Suppressor macrophage treated with lipopolysaccharide for 4 hours (primary cell): ENCODE measurements at regions not wholly inside any gene's neighbourhood (a gene's known extent, or its start where the extent isn't known, plus 50 kb on each side); places are given as distances from the start of the nearest gene placed in this dataset.
"Not testable (repeated sequence)": the region's sequence is repeated elsewhere in the genome, so short reads cannot be mapped to it uniquely, and the experiment has no call there.

Experiments used
- DNase-seq: peaks from one replicate; pipeline ENCODE4 v3.0.0-alpha.2; 2020

GRCh38 chr14:40218282-40218941 is 786.2 kb upstream of the FBXO33 start:
- peak; percentile 0 for DNase-seq

DNA sequence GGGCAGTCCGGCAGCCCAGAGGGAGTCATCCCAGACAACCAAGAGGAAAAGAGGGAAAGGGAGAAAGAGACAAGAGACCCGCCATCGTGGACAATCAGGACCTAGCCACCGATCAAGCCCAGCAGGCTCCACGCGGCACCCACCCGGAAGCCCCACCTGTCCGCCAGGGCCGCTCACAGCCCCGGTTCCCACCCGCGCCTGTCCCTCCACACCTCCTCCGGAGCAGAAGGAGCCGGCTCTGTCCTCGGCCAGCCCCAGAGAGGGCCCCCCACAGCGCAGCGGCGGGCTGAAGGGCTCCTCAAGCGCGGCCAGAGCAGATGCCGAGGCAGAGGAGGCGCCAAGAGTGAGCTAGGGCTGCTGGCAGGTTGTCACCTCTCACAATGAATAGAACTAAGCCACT is 784.7 kb upstream of the FBXO33 start:
- DNase-seq = no peak

- DNase-seq = not testable (repeated sequence)
Observed at GRCh38 chr14:40216408-40216807, 784.2 kb upstream of the FBXO33 start.

DNA sequence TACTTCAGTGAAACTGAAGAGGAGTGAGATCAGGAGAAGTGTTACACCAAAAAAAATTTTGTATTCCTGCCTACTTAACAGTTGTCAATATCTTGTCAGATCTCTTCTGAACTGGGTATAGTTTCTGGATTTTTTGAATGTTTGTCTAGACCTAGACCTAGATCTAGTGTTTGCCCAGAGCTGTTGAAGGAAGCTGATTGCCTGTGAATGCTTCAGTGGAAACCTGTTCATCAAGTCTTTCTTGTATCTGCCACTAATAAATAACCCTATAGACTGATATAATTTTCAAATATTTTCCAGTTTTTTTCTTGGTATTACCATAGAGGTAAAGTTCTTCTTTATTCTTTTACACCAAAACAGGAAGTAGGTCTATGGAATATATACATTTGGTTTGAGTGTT is 781.5 kb upstream of the FBXO33 start:
- DNase-seq = no peak

DNA sequence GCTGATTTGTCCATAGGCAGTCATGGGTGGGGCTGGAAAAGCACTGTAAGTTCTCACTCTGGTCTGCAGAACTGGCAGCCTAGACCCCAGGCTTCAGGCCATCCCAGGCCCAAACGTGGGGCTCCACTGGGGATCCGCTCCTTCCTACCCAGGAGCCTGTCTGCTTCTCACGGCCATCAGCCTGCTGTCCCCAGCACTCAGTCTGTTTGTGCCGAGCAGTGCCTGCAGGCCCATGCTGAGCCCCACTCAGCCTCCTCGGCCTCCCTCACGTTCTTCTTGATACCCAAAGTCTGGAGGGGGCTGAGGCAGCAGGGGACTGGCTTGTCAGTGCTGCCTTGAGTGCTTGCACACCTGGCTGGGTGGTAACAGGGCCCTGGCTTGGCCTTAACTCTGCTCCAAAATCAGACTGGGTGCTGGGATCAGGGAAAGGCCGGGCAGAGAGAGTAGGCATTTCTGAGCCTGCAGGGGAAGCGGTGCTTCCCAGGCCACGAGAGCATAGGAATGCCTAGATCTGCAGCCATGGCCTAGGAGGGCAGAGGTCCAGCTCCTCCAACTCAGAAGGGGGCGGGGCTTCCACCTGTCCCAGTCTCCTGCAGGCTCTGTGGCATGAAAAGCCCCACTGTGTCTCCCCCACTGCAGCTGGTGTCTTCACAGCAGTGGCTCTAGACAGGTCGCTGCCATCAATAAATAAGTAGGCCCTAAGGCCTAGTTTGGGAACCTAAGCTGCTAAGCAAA is 772.4 kb upstream of the FBXO33 start:
- no peak for DNase-seq

- DNase-seq = no peak
Observed at GRCh38 chr14:40199101-40199500, 766.9 kb upstream of the FBXO33 start.

GRCh38 chr14:40197344-40197743 is 765.1 kb upstream of the FBXO33 start:
- no peak for DNase-seq

- no peak for DNase-seq
Observed at GRCh38 chr14:40188006-40188405, 755.8 kb upstream of the FBXO33 start.

- no peak for DNase-seq
Observed at GRCh38 chr14:40164083-40164482, 731.9 kb upstream of the FBXO33 start.

DNA sequence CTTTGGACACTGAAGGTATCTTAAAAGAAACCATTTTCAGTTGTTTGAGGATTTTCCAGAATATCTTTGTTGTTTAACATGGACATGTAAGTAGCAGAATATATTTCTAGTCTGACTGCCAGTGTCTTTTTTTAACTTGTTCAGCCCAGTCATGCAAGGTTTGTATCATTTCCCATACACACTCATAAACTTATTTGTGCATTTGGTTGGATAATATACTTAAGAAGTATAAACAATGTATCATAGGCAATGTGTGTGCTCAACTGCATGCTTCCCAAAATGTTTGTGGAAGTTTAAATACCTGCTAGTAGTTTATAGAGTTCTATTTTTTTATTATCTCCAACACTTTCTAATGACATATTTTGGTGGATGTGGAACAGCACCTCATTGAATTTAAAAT is 707.4 kb upstream of the FBXO33 start:
- DNase-seq = no peak

GRCh38 chr14:40133463-40133862 is 701.2 kb upstream of the FBXO33 start:
- no peak for DNase-seq

GRCh38 chr14:40129159-40129558 is 696.9 kb upstream of the FBXO33 start:
- no peak for DNase-seq

DNA sequence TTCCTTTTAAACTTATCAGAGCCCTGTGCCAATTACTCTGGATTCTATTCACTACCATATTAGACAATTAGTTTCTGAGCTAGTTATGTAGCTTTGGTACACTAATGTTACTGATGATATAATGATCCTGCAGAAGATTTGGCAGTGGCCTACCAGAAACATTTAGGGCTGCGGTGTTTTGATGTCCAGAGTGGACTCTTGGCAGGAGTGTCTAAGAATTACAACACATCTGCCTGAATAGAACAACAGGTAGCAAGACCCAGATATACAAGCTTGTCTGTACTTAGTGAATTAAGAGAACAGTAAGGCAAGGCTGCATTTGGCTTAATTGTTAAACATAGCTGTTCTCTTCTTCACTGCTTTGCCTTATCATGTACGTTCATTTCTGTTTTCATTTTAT is 691.6 kb upstream of the FBXO33 start:
- no peak for DNase-seq

DNA sequence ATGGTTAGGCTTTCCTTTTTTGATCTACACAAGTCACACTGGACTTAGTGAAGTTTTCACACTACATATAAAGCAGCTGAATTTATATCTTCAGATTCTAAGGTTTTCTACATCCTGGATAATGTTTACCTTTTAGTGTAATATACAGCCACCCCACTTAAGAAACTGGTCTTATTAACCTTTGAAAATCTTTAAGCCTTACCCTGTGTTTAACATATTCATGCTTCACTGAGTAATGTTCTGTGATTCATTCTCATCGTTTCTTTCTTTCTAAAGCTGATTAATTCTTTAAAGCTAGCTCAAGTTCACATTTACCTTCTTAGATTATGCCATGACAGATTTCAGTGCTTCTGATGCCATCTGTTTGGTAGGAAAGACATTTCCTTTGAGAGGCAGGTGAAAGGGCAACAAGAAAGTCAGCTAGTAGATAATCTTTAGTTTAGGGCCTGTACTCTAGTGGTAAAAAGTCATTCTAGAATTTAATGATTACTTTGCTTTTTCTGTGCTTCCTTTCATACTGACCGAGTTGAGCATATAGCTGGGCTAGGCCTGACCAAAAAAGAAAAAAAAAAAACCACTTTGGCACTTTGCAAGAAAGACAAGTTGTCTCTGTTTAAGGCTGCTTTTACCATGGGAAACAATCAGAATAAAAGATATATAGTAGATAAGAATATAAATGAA is 690.9 kb upstream of the FBXO33 start:
- DNase-seq = no peak

GRCh38 chr14:40119765-40120164 is 687.5 kb upstream of the FBXO33 start:
- no peak for DNase-seq

- DNase-seq = no peak
Observed at GRCh38 chr14:40119321-40119720, 687.1 kb upstream of the FBXO33 start.

GRCh38 chr14:40115583-40115982 is 683.4 kb upstream of the FBXO33 start:
- no peak for DNase-seq

DNA sequence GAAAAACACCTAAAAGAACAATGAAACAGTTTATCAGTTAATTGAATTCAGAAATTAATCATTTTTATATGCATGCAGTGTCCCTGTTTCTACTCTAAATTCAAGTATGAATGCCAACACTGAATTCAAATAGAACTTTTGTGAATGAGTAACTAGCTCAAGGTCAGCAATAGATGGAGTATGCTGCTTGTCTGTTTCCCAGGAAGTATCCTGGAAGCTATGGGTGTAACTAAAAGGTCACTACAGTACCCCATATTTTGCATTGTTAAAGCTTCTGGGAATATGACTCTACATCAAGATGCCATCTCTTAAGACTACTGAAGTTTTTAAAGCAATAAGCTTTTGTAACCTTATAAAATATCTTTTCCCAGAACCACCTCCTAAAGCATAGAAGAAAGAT is 681.4 kb upstream of the FBXO33 start:
- no peak for DNase-seq

GRCh38 chr14:40100544-40101196 is 668.4 kb upstream of the FBXO33 start:
- no peak for DNase-seq

DNA sequence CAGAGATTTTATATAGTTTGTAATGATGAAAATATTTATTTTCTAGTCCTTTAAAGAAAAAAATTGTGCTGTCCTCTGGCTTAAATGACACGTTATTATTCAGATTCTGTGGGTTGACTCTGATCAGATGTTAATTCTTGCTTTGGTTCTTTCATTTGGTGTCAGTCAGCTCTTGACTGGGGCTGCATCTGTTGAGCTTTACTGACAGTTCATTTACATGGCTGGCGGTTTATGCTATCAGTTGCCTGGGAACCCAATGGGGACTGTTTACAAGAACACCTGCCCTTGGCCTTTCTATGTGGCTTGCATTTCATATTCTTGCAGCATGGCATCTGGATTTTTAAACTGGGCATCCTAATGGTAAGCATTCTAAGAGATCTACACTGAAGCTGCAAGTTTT is 667.1 kb upstream of the FBXO33 start:
- no peak for DNase-seq

DNA sequence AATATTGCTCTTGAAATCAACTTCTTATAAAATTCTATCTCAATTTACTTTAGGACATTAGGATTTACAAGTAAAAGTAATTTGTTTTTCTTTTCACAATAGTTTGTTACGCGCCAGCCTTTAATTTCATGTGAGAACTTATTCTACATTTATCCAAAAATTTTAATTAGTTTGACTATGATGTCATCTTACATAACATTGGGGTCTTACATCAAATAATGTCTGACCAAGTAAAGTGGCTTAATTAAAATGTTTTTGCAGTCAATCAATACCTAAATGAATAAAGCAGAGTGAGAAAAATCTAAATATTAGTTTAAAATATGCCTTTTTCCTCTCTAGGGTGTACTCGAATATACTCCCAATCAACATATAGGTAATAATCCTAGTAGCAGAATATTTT is 666.2 kb upstream of the FBXO33 start:
- DNase-seq = no peak

DNA sequence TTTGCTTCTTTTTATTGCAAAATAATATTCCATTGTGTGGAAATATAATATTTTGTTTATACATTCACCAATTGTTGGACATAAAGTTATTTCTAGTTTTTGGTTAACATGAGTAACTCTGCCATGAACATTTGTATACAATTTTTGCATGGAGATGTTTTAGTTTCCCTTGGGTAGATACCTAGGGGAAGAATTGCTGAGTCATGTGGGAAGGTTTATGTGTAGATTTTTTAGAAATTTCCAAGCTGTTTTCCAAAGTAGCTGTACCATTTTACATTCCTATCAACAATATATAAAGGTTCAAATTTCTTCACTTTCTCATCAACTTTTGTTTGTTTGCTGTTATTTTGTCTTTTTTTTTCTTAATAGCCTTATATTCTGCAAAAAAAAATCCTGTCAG is 664.7 kb upstream of the FBXO33 start:
- no peak for DNase-seq

DNA sequence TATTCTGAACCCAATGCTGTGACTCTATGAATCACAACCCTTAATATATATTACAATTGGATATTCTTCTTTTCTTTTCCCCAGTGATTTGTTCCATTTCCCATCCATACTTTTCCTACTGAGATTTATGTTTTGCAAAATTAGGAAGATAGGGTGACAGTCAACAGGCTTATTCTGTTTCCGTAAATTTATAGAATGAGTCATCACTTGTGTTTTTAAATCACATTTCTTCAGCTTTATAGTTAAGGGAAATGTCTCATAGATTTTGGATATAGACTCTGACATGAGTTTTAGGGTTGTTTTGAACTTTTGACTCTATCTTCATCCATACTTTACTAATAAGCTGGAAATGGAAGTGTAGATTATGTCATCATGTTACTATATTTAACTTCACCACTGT is 661.6 kb upstream of the FBXO33 start:
- DNase-seq = no peak

DNA sequence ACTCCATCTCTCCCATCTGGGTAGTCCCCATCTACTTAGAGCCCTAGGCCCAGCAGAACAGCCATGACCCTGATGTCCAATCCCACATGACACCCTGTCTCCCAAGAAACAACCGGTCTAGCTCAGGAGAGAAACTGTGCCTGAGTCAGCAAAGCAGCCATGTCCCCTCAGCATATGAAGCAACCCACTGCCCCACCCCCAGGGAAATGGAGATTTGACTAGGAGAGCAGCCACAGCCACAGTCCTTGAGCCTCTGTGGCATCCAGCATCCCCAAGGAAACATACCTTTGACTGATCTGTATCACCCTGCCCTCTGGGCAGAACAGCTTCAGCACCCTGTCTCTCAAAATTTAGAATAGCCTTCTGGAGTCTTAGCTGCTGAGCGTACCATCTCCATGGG is 641.9 kb upstream of the FBXO33 start:
- no peak for DNase-seq
